ENCODE measurements at regions not wholly inside any gene's neighbourhood (a gene's known extent, or its start where the extent isn't known, plus 50 kb on each side); places are given as distances from the start of the nearest gene placed in this dataset.

GRCh38 chr11:103624708-103625623, 411.5 kb upstream of the DDI1 start:
- DNase-seq: no peak

- DNase-seq: no peak
Measured at GRCh38 chr11:103625624-103625965, 410.8 kb upstream of the DDI1 start.

- no peak for DNase-seq
Measured at GRCh38 chr11:103628121-103628520, 408.3 kb upstream of the DDI1 start.

GRCh38 chr11:103631841-103632240, 404.6 kb upstream of the DDI1 start:
- DNase-seq: no peak

GRCh38 chr11:103633068-103633788, 403.2 kb upstream of the DDI1 start:
- DNase-seq: no peak

- DNase-seq: no peak
Measured at GRCh38 chr11:103633819-103634590, 402.4 kb upstream of the DDI1 start.

GRCh38 chr11:103636232-103636631, 400.2 kb upstream of the DDI1 start:
- DNase-seq: no peak

GRCh38 chr11:103637295-103637694, 399.1 kb upstream of the DDI1 start:
- DNase-seq: no peak

- DNase-seq: no peak
Measured at GRCh38 chr11:103637831-103638230, 398.6 kb upstream of the DDI1 start.

GRCh38 chr11:103644676-103645075, 391.8 kb upstream of the DDI1 start:
- DNase-seq: no peak

- no peak for DNase-seq
Measured at GRCh38 chr11:103648054-103648453, 388.4 kb upstream of the DDI1 start.

- no peak for DNase-seq
Measured at GRCh38 chr11:103648670-103649400, 387.6 kb upstream of the DDI1 start.

GRCh38 chr11:103649401-103649895, 387.0 kb upstream of the DDI1 start:
- DNase-seq: no peak

- DNase-seq: no peak
Measured at GRCh38 chr11:103650330-103650729, 386.1 kb upstream of the DDI1 start.

- DNase-seq: no peak
Measured at GRCh38 chr11:103651341-103651998, 385.0 kb upstream of the DDI1 start.

- no peak for DNase-seq
Measured at GRCh38 chr11:103652013-103652412, 384.4 kb upstream of the DDI1 start.

- DNase-seq: no peak
Measured at GRCh38 chr11:103656382-103656781, 380.1 kb upstream of the DDI1 start.

- no peak for DNase-seq
Measured at GRCh38 chr11:103659206-103659618, 377.2 kb upstream of the DDI1 start.

GRCh38 chr11:103659743-103660142, 376.7 kb upstream of the DDI1 start:
- no peak for DNase-seq

GRCh38 chr11:103661185-103661584, 375.3 kb upstream of the DDI1 start:
- no peak for DNase-seq

GRCh38 chr11:103661991-103662390, 374.4 kb upstream of the DDI1 start:
- no peak for DNase-seq

- no peak for DNase-seq
Measured at GRCh38 chr11:103662880-103663279, 373.6 kb upstream of the DDI1 start.
